Epithelial cell of esophagus (primary cell): ENCODE measurements at regions not wholly inside any gene's neighbourhood (a gene's known extent, or its start where the extent isn't known, plus 50 kb on each side); places are given as distances from the start of the nearest gene placed in this dataset.
"Not testable (repeated sequence)": the region's sequence is repeated elsewhere in the genome, so short reads cannot be mapped to it uniquely, and the experiment has no call there.

ENCODE experiments used
- DNase-seq: peaks from one replicate; pipeline ENCODE4 v3.0.0; 2010; ENCODE audit warnings: low read depth
- H3K4me3 ChIP-seq: 2 replicates; pipeline ENCODE4 v1.5.1; 2011; ENCODE audit warnings: mild to moderate bottlenecking, low read length, control low read depth
- CTCF ChIP-seq: IDR thresholded peaks from 2 replicates; pipeline ENCODE4 v1.5.1; 2011; ENCODE audit warnings: low read depth, mild to moderate bottlenecking, low read length, control low read depth, inconsistent platforms; ENCODE audit not compliant: insufficient read depth; ENCODE audit errors: missing control alignments

DNA sequence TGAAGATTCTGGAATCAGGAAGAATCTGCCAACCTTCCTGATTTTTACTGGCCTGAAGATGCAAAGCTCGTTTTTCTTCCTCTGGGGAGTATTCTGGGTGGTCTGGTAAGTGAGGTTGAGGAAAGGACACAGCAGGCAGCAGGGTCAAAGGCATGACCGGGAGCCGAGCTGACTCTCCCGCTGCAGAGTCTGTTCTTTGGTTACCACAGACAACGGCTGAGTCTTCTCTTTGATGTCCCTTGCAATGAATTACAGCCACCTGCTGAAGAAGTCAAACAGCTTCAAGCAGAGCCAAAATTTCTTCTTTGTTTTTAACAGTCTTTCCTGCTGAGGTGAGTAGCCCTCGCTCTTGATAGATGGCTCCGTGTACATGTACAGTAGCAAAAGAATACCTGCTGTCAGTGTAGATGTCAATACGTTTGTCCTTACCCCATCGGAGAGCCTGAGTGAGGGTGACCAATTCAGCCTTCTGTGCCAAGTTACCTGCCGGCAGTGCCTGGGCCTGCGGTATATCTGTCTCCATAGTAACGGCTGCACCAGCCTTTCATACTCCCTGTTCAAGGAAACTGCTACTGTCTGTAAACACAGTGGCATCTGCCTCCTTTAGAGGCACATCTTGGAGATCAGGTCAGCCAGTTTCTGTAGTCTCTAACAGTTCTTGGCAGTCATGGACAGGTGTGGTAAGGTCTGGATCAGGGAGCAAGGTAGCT is 76.4 kb downstream of the PRR15 start:
- DNase-seq, result peak; percentile 19
- H3K4me3 ChIP-seq, result no peak overlapping the region
- TF ChIP-seq CTCF, result no peak

DNA sequence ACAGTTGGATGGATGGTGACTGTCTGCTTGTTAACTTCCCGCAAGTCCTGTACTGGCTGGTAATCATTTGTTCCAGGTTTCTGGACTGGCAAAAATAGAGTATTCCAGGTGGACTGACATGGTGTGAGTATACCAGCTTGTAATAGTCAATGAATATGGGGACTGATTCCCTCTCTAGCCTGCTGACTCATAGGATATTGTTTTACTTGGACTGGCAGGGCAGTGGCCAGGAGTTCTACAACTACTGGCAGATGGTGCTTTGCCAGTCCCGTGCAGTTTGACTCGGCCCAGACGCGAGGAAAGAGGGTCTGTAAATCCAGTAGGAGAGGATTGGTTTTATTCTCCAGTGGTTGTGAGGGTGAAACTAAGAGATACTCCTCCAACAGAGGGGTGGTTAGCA is 78.0 kb downstream of the PRR15 start:
- no peak for DNase-seq
- TF ChIP-seq CTCF, result no peak
- H3K4me3 ChIP-seq, result no peak overlapping the region

DNA sequence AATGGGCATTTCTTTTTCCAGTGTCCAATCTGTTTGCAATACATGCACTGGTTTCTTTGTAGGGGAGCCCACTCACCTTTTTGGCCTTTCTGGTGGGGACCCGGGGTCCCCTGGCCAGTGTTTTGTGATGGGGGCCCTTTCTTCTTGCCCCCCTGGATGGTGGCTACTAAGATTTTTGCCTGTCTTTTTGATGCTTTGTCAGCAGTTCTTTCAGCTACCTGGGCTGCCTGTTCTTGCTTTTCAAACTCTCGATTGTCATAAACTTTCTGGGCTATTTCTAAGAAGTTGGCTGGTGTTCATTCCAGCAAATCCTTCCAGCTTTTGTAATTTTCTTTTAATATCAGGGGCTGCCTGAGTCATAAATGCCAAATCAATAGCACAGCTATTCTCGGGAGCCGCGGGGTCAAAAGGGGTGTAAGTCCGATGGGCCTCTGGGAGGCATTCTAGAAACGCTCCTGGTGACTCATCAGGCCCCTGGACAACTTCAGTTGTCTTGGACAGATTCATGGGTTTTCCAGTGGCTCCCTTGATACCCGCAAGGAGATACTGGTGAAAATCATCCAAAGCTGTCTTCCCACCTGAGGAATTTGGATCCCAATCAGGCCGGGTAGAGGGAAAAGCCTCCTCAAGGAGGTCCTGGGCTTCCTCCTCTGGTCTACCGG is 79.0 kb downstream of the PRR15 start:
- H3K4me3 ChIP-seq, result no peak overlapping the region
- DNase-seq, result no peak
- TF ChIP-seq CTCF, result no peak

- H3K4me3 ChIP-seq, DNase-seq: not testable (repeated sequence)
Observed at GRCh38 chr7:29646116-29646515, 82.5 kb downstream of the PRR15 start.

GRCh38 chr7:29647020-29647654 is 83.5 kb downstream of the PRR15 start:
- no peak for TF ChIP-seq CTCF
- no peak overlapping the region for H3K4me3 ChIP-seq
- DNase-seq, result no peak

DNA sequence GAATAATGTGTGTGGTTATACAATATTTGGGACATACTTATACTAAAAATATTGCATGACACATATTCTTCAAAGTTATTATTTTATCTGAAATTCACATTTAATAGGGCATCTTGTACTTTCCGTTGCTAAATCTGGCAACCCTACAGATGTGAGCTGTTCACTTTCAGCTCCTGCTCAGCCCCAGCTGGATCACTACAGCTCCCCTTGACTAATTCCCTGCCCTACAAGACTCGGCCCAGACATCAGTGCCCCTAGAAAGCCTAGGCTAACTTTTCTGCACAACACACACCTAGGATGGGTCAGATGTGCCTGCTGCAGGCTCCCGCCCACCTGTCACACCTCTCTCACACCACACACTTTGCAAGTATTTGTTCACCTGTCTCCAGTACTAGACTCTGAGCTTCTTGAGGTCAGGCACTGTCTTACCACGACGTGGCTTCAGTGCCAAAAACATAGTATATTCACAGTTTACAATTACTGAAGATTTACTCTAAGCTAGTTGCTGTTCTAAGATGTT is 84.1 kb downstream of the PRR15 start:
- not testable (repeated sequence) for DNase-seq, H3K4me3 ChIP-seq

- no peak for DNase-seq
- H3K4me3 ChIP-seq, result no peak overlapping the region
- TF ChIP-seq CTCF, result no peak
Observed at GRCh38 chr7:29649028-29649716, 85.5 kb downstream of the PRR15 start.
